HUES6 (cell line): ENCODE measurements at regions not wholly inside any gene's neighbourhood (a gene's known extent, or its start where the extent isn't known, plus 50 kb on each side); places are given as distances from the start of the nearest gene placed in this dataset.

Source experiments
- H3K27ac ChIP-seq: 2 replicates; pipeline ENCODE4 v1.7.0; 2013; ENCODE audit warnings: low read depth, mild to moderate bottlenecking, low read length, inconsistent platforms
- H3K27me3 ChIP-seq: 2 replicates; pipeline ENCODE4 v1.6.1; 2013; ENCODE audit warnings: low read length; ENCODE audit not compliant: control insufficient read depth, insufficient read depth
- H3K36me3 ChIP-seq: 2 replicates; pipeline ENCODE4 v1.6.1; 2013; ENCODE audit warnings: low read length; ENCODE audit not compliant: control insufficient read depth, insufficient read depth
- H3K4me1 ChIP-seq: 2 replicates; pipeline ENCODE4 v1.6.1; 2013; ENCODE audit warnings: low read length; ENCODE audit not compliant: control insufficient read depth, insufficient read depth
- H3K4me3 ChIP-seq: 2 replicates; pipeline ENCODE4 v1.5.1; 2013; ENCODE audit warnings: low read depth, low read length
- H3K9ac ChIP-seq: one replicate; pipeline ENCODE4 v1.6.1; 2013; ENCODE audit warnings: mild to moderate bottlenecking, low read length
- H3K9me3 ChIP-seq: 2 replicates; pipeline ENCODE4 v1.6.1; 2013; ENCODE audit warnings: low read depth, low read length; ENCODE audit not compliant: control insufficient read depth, insufficient read depth

- Histone ChIP-seq H3K4me3 (no peak overlapping the region), H3K4me1 (peaks cover 3% of the 10 kb centered on the region; the same call in 1 of the 2 replicates), H3K27me3 (peaks cover 12% of the 10 kb centered on the region; the same call in 1 of the 2 replicates), H3K9me3 (no peaks in the 10 kb centered on the region), H3K27ac (no peak overlapping the region), H3K9ac (no peak overlapping the region), H3K36me3 (no peaks in the 10 kb centered on the region)
Measured at GRCh38 chr17:79374807-79375206, 236.0 kb downstream of the RBFOX3 start.

DNA sequence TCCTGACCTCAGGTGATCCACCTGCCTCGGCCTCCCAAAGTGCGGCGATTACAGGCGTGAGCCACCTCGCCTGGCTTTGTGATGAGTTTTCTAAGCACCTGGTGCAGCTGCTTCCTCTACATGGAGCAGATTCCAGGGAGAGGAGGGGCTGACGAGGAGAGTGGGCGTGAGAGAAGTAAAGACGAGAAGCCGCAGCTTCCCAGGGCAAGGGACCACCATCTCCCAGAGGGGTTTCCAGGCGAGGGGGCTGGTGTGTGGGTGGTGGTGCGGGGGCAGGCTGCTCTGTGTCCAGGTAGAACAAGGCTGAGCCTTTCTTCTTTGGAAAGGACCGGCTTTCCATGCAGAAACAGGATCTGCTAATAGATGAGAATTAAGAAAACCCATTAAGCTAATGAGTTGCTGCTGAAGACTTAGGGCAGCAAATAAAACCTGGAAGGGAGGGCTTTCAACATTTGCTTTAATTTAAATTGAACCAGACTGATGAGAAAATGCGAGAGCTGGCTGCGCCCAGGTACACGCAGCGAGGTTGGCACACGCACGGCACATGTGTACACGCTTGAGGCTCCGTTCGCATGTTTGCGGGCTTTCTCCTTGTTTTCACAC, 236.7 kb downstream of the RBFOX3 start:
- Histone ChIP-seq H3K27me3 (peaks cover 18% of the 10 kb centered on the region; the same call in 1 of the 2 replicates), H3K36me3 (no peaks in the 10 kb centered on the region), H3K9ac (no peak overlapping the region), H3K27ac (no peak overlapping the region), H3K4me3 (no peak overlapping the region), H3K9me3 (no peaks in the 10 kb centered on the region), H3K4me1 (peaks cover 3% of the 10 kb centered on the region; the same call in 1 of the 2 replicates)

- Histone ChIP-seq H3K9me3 (no peaks in the 10 kb centered on the region), H3K4me3 (no peak overlapping the region), H3K4me1 (peaks cover 3% of the 10 kb centered on the region; the same call in 1 of the 2 replicates), H3K9ac (no peak overlapping the region), H3K27me3 (peaks cover 16% of the 10 kb centered on the region; the same call in 1 of the 2 replicates), H3K36me3 (no peaks in the 10 kb centered on the region), H3K27ac (no peak overlapping the region)
Measured at GRCh38 chr17:79372470-79373238, 238.2 kb downstream of the RBFOX3 start.

DNA sequence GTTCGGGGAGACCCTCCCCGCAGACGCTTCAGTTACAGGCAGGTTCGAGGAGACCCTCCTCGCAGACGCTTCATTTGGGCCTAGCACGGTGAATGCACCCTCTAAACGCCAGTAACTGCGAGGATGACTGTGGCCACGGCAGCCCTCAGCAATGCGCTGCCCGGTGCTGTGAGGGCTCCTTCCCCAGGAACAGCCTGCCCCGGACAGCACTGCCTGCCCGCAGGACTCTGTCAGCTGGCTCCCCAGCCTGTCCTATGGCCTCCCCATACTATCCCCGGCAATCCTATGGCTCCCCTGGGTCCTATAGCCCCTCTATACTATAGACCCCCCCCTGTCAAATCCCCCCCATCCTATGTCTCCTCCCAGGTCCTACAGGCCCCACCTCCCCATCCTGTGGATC, 238.9 kb downstream of the RBFOX3 start:
- H3K9ac ChIP-seq = no peak overlapping the region
- no peaks in the 10 kb centered on the region for H3K9me3 ChIP-seq
- no peak overlapping the region for H3K4me3 ChIP-seq
- peaks cover 3% of the 10 kb centered on the region; the same call in 1 of the 2 replicates for H3K4me1 ChIP-seq
- no peak overlapping the region for H3K27ac ChIP-seq
- peaks cover 14% of the 10 kb centered on the region; the same call in 1 of the 2 replicates for H3K27me3 ChIP-seq
- H3K36me3 ChIP-seq = no peaks in the 10 kb centered on the region

DNA sequence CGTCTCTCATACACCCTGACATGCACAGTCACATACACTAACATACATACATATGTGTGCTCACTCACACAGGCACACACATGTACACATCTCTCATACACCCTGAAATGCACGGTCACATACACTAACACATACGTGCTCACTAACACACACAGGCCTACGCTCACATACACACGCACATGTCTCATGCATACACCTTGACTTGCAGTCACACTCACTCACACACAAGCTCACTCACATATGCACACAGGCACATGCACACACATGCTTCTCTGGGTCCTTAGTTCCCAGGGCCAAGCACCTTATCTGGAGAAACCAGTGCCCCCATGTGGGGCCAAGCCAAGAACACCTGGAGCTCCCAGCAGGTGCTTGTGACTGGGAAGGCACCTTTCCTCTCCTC, 240.3 kb downstream of the RBFOX3 start:
- H3K27me3 ChIP-seq = peaks cover 22% of the 10 kb centered on the region; the same call in 1 of the 2 replicates
- no peaks in the 10 kb centered on the region for H3K36me3 ChIP-seq
- no peak overlapping the region for H3K4me3 ChIP-seq
- H3K27ac ChIP-seq = no peak overlapping the region
- H3K9ac ChIP-seq = no peak overlapping the region
- H3K4me1 ChIP-seq = peaks cover 3% of the 10 kb centered on the region; the same call in 1 of the 2 replicates
- no peaks in the 10 kb centered on the region for H3K9me3 ChIP-seq

DNA sequence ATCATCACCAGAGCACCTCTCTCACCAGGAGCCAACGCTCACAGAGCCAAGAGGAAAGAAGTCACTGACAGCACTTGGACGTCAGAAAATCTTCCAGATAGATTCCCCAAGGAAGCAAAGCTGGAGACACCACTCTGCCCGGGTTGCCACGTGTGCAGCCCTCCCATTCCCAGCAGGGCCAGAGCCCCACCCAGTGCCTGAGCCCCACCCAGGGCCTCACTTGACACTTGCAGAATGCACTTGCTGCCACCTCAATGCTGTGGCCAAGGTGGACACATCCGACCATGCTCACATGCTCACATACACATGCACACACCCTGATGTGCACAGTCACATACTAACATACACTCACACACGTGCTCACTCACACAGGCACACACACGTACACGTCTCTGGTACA, 240.7 kb downstream of the RBFOX3 start:
- Histone ChIP-seq H3K36me3 (no peaks in the 10 kb centered on the region), H3K9me3 (no peaks in the 10 kb centered on the region), H3K4me3 (no peak overlapping the region), H3K4me1 (peaks cover 3% of the 10 kb centered on the region; the same call in 1 of the 2 replicates), H3K27me3 (peaks cover 22% of the 10 kb centered on the region; the same call in 1 of the 2 replicates), H3K27ac (no peak overlapping the region), H3K9ac (no peak overlapping the region)

DNA sequence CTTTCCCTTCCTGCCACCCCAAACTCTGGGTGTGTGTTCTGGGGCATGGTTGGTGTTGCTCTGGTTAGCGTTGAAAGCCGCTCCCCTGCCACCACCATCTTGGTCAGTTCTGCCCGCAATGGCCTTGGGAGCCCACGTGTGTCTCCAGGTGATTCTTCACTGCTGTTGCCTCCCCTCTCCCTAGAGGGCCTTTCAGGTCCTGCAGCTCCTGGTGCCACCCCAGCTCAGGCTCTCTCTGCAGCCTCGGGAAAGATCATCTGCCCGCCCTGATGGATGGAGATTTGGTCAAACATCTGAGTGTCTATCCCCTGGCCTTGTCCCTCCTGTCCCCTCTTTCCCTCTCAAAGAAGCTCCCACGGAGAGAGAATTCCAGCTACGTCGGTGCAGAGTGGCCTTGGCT, 241.3 kb downstream of the RBFOX3 start:
- H3K36me3 ChIP-seq = no peaks in the 10 kb centered on the region
- H3K9me3 ChIP-seq = no peaks in the 10 kb centered on the region
- H3K4me1 ChIP-seq = peaks cover 3% of the 10 kb centered on the region; the same call in 1 of the 2 replicates
- H3K27ac ChIP-seq = no peak overlapping the region
- H3K9ac ChIP-seq = no peak overlapping the region
- peaks cover 24% of the 10 kb centered on the region; the same call in 1 of the 2 replicates for H3K27me3 ChIP-seq
- H3K4me3 ChIP-seq = no peak overlapping the region

DNA sequence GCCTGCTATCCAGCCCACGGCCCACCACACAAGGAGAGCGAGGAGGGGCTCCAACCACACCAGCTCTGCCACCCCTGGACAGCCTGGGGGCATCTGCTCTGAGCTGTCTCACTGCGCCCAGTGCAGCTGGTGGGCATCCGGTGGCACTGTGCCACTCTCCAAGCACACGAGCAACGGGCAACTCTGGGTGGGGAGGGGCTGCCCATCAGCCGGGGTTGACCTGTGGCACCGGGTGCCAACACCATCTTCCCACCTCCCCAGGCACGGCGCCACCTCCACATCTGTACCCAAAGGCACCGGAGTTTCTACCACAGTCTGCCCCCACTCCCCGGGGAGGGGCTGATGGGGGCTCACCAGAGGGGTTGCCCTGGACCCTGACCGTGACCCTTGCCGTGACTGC, 241.8 kb downstream of the RBFOX3 start:
- Histone ChIP-seq H3K9me3 (no peaks in the 10 kb centered on the region), H3K9ac (no peak overlapping the region), H3K27me3 (peaks cover 29% of the 10 kb centered on the region; the same call in 1 of the 2 replicates)

DNA sequence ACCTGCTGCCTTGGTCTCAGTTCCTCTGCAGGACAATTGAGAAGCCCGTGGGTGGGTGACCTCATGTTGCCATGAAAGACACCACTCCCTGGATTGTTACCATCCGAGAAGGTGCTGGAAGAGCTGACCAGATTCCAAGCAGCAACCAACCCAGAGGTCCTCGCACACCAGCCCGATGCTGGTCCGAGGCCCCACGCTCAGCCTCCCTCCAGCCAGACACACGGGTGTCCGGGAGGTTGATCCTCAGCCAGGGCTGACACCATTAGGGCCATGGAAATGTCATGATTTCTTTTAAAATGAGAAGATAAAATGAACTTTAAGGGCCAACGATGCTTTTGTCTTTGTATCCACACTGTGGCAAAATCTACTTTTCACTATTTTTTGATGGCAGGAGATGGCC, 242.3 kb downstream of the RBFOX3 start:
- Histone ChIP-seq H3K9ac (no peak overlapping the region), H3K27me3 (peaks cover 33% of the 10 kb centered on the region; the same call in 1 of the 2 replicates), H3K4me3 (no peak overlapping the region), H3K36me3 (no peaks in the 10 kb centered on the region), H3K27ac (no peak overlapping the region), H3K4me1 (0 out of 2 replicates have a peak, but pooled peaks cover 3% of the 10 kb centered on the region), H3K9me3 (no peaks in the 10 kb centered on the region)

More for the DNA sequence above, 241.8 kb downstream of the RBFOX3 start:
- Histone ChIP-seq H3K4me1 (peaks cover 3% of the 10 kb centered on the region; the same call in 1 of the 2 replicates), H3K27ac (no peak overlapping the region), H3K4me3 (no peak overlapping the region), H3K36me3 (no peaks in the 10 kb centered on the region)

- no peaks in the 10 kb centered on the region for H3K36me3 ChIP-seq
- H3K9ac ChIP-seq = no peak overlapping the region
- no peaks in the 10 kb centered on the region for H3K4me1 ChIP-seq
- H3K27me3 ChIP-seq = peaks cover 37% of the 10 kb centered on the region; the same call in 1 of the 2 replicates
- no peaks in the 10 kb centered on the region for H3K9me3 ChIP-seq
- no peak overlapping the region for H3K4me3 ChIP-seq
- no peak overlapping the region for H3K27ac ChIP-seq
Measured at GRCh38 chr17:79366988-79367571, 243.8 kb downstream of the RBFOX3 start.
